ENCODE measurements at regions not wholly inside any gene's neighbourhood (a gene's known extent, or its start where the extent isn't known, plus 50 kb on each side); places are given as distances from the start of the nearest gene placed in this dataset.

DNA sequence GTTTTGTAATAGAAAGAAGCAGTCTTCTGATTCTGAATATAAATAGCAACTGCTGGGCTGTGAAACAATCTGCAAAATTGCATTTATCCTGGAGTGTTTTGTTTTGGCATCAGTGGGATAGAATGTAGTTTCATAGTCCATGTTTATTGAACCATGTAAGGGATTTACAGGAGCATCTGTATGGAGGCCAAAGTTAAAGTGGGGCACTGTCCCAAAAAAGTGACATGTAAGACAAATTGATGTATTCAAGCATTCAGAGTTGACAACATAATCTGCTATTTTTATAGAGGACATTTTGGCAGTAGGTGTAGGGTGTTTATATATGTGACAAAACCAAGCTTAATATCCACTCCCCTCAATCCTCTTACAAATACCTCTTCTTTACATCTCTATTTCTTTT is 200.5 kb upstream of the ANK2 start:
- ChIA-PET POLR2A (no interaction called here), CTCF (no interaction called here)
- H3K4me1 Mint-ChIP-seq: peaks cover 5% of the 10 kb centered on the region
- intact Hi-C loops (cut with micrococcal nuclease): no loop called here
- no peak overlapping the region for H3K4me3 Mint-ChIP-seq
- no peaks in the 10 kb centered on the region for H3K9me3 Mint-ChIP-seq
- H3K36me3 Mint-ChIP-seq (ENCODE audit: low read depth): no peaks in the 10 kb centered on the region
- H3K27ac Mint-ChIP-seq: no peak overlapping the region
- DNase-seq (no peak), ATAC-seq (ENCODE audit: low read depth) (no peak)
- H3K27me3 Mint-ChIP-seq: no peaks in the 10 kb centered on the region
- TF ChIP-seq, protein P1, sequence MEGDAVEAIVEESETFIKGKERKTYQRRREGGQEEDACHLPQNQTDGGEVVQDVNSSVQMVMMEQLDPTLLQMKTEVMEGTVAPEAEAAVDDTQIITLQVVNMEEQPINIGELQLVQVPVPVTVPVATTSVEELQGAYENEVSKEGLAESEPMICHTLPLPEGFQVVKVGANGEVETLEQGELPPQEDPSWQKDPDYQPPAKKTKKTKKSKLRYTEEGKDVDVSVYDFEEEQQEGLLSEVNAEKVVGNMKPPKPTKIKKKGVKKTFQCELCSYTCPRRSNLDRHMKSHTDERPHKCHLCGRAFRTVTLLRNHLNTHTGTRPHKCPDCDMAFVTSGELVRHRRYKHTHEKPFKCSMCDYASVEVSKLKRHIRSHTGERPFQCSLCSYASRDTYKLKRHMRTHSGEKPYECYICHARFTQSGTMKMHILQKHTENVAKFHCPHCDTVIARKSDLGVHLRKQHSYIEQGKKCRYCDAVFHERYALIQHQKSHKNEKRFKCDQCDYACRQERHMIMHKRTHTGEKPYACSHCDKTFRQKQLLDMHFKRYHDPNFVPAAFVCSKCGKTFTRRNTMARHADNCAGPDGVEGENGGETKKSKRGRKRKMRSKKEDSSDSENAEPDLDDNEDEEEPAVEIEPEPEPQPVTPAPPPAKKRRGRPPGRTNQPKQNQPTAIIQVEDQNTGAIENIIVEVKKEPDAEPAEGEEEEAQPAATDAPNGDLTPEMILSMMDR (IDR thresholded peaks at IDR 0.05): no peak

DNA sequence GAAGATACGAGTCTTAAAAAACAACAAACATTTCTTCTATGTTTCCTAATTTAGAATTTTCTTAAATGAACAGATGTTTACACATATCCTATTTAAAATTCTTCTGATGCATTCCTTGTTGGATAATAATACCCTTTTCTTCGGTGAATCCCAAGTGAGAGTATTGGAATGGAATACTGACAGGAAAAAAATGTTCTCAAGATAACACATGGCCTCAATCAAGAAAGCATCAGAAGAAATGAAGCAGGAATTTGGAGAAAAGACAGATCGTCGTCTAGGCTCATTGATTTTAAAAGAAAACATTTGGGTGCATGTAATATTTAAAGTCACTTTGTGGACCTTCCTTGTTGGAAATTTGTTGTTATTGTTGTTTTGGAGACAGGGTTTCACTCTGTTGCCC is 196.9 kb upstream of the ANK2 start:
- H3K9me3 Mint-ChIP-seq: no peaks in the 10 kb centered on the region
- intact Hi-C loops (cut with micrococcal nuclease): no loop called here
- H3K27me3 Mint-ChIP-seq: no peaks in the 10 kb centered on the region
- H3K27ac Mint-ChIP-seq: no peak overlapping the region
- H3K36me3 Mint-ChIP-seq (ENCODE audit: low read depth): no peaks in the 10 kb centered on the region
- ChIA-PET POLR2A (no interaction called here), CTCF (no interaction called here)
- no peak overlapping the region for H3K4me3 Mint-ChIP-seq
- H3K4me1 Mint-ChIP-seq: no peaks in the 10 kb centered on the region
- TF ChIP-seq, protein P1 (IDR thresholded peaks at IDR 0.05): no peak
- DNase-seq (no peak), ATAC-seq (ENCODE audit: low read depth) (no peak)

DNA sequence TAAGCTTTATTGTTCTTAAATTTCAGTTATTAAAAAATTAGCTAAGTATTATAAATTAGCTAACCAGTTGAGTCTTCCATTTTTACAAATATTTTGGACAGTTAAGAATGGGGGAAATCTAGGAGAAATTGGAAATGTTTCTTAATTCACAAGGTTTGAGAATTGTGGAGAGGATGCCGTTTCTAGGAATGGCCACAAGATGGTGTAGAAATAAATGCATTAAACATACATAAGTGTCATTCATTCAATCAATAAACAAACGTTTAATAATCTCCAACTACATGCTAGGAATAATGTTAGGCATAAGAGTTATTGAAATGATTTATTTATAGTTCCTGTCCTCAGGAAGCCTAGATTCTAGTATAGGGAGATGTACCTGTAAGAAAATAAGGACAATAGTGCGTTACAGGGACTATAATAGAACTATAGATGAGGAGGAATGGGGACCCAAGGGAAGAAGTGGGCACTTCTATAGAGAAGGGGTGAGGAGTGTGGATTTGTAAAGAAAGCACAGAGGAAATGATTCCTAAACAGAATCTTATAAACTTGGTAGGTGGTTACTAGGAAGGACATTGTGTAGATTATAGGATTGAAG is 195.7 kb upstream of the ANK2 start:
- Mint-ChIP-seq H3K4me1 (no peaks in the 10 kb centered on the region), H3K4me3 (no peak overlapping the region), H3K36me3 (ENCODE audit: low read depth) (no peaks in the 10 kb centered on the region), H3K27me3 (no peaks in the 10 kb centered on the region), H3K27ac (no peak overlapping the region), H3K9me3 (no peaks in the 10 kb centered on the region)
- intact Hi-C loops (cut with micrococcal nuclease): loop anchor here (2.0 kb wide), 1 partner anchor 85 kb away; no protein-coding TSS in a partner anchor
- POLR2A ChIA-PET: no interaction called here
- CTCF ChIA-PET: no interaction called here
- ATAC-seq (ENCODE audit: low read depth): no peak
- no peak for DNase-seq
- TF ChIP-seq, protein P1 (IDR thresholded peaks at IDR 0.05): no peak

DNA sequence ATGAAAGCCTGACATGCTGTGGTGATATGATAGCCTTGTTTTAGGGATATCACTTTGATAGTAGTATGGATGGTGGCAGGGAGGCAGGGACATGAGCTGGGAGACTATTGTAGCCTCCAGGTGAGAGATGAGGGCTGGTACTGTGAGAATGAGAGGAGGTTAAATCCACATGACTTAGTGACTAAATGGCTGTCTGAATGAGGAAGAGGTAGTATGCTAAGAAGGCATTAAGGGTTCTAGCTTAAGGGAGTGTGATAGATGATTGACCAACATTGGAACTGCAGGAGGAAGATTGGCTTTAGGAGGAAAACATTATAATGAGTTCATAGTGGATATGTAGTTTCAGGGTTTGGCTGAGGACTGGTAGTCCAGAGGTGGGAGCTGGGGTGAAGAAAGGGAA is 195.0 kb upstream of the ANK2 start:
- intact Hi-C loops (cut with micrococcal nuclease): loop anchor here (2.0 kb wide), 1 partner anchor 84 kb away; no protein-coding TSS in a partner anchor
- Mint-ChIP-seq H3K4me3 (no peak overlapping the region), H3K27ac (no peak overlapping the region), H3K36me3 (ENCODE audit: low read depth) (no peaks in the 10 kb centered on the region), H3K9me3 (no peaks in the 10 kb centered on the region), H3K27me3 (no peaks in the 10 kb centered on the region), H3K4me1 (no peaks in the 10 kb centered on the region)
- no peak for DNase-seq
- no peak for ATAC-seq (ENCODE audit: low read depth)
- ChIA-PET POLR2A (no interaction called here), CTCF (no interaction called here)
- TF ChIP-seq, protein P1 (IDR thresholded peaks at IDR 0.05): no peak

DNA sequence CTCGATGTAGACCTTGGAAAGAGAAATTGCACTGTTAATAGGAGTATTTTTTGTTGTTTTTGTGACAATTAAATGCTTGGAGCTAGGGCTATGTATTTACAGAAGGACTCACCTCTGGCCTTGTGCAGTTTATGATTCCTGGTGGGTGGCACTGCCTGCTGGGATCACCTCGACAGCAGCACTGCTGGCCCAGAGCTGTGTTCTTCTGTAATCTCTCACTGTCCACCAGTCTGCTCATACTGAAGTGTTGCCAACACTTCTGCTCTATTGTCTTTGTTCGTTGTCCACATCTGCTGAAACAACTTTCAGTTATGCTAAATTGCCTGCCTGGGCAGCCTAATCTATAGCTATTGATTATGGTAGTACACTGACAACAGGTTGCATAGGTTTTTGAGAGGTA is 194.4 kb upstream of the ANK2 start:
- POLR2A ChIA-PET: no interaction called here
- ATAC-seq (ENCODE audit: low read depth) (no peak), DNase-seq (no peak)
- intact Hi-C loops (cut with micrococcal nuclease): loop anchor here (2.0 kb wide), 1 partner anchor 84 kb away; no protein-coding TSS in a partner anchor
- H3K4me1 Mint-ChIP-seq: no peaks in the 10 kb centered on the region
- TF ChIP-seq, protein P1 (IDR thresholded peaks at IDR 0.05): no peak
- CTCF ChIA-PET: no interaction called here
- no peaks in the 10 kb centered on the region for H3K36me3 Mint-ChIP-seq (ENCODE audit: low read depth)
- H3K27ac Mint-ChIP-seq: no peak overlapping the region
- H3K4me3 Mint-ChIP-seq: no peak overlapping the region
- H3K27me3 Mint-ChIP-seq: no peaks in the 10 kb centered on the region
- H3K9me3 Mint-ChIP-seq: no peaks in the 10 kb centered on the region
